ENCODE measurements at regions not wholly inside any gene's neighbourhood (a gene's known extent, or its start where the extent isn't known, plus 50 kb on each side); places are given as distances from the start of the nearest gene placed in this dataset.

- intact Hi-C loops (cut with DNase I): no loop called here
- DNase-seq: no peak
Measured at GRCh38 chr2:146532509-146533147, 1312.2 kb upstream of the ACVR2A start.

GRCh38 chr2:146532009-146532408, 1312.8 kb upstream of the ACVR2A start:
- intact Hi-C loops (cut with DNase I): no loop called here
- no peak for DNase-seq

- intact Hi-C loops (cut with DNase I): no loop called here
- DNase-seq: no peak
Measured at GRCh38 chr2:146530886-146531285, 1313.9 kb upstream of the ACVR2A start.

- intact Hi-C loops (cut with DNase I): no loop called here
- DNase-seq: no peak
Measured at GRCh38 chr2:146527166-146527565, 1317.7 kb upstream of the ACVR2A start.

GRCh38 chr2:146523196-146523595, 1321.6 kb upstream of the ACVR2A start:
- DNase-seq: no peak
- intact Hi-C loops (cut with DNase I): no loop called here

- intact Hi-C loops (cut with DNase I): no loop called here
Measured at GRCh38 chr2:146506851-146507250, 1338.0 kb upstream of the ACVR2A start.

GRCh38 chr2:146503366-146503765, 1341.5 kb upstream of the ACVR2A start:
- no peak for DNase-seq
- intact Hi-C loops (cut with DNase I): no loop called here

More at GRCh38 chr2:146506851-146507250, 1338.0 kb upstream of the ACVR2A start:
- DNase-seq: no peak

- intact Hi-C loops (cut with DNase I): no loop called here
- no peak for DNase-seq
Measured at GRCh38 chr2:146496248-146496647, 1348.6 kb upstream of the ACVR2A start.

GRCh38 chr2:146489386-146489785, 1355.4 kb upstream of the ACVR2A start:
- no peak for DNase-seq
- intact Hi-C loops (cut with DNase I): no loop called here

GRCh38 chr2:146481629-146482028, 1363.2 kb upstream of the ACVR2A start:
- intact Hi-C loops (cut with DNase I): no loop called here
- DNase-seq: no peak

- no peak for DNase-seq
- intact Hi-C loops (cut with DNase I): no loop called here
Measured at GRCh38 chr2:146477383-146477782, 1367.4 kb upstream of the ACVR2A start.

GRCh38 chr2:146468578-146468977, 1376.3 kb upstream of the ACVR2A start:
- intact Hi-C loops (cut with DNase I): no loop called here
- DNase-seq: no peak

GRCh38 chr2:146467425-146467824, 1377.4 kb upstream of the ACVR2A start:
- no peak for DNase-seq
- intact Hi-C loops (cut with DNase I): no loop called here

- no peak for DNase-seq
- intact Hi-C loops (cut with DNase I): no loop called here
Measured at GRCh38 chr2:146465460-146465859, 1379.4 kb upstream of the ACVR2A start.

GRCh38 chr2:146461068-146461467, 1383.8 kb upstream of the ACVR2A start:
- DNase-seq: no peak
- intact Hi-C loops (cut with DNase I): no loop called here

GRCh38 chr2:146458585-146458984, 1386.2 kb upstream of the ACVR2A start:
- intact Hi-C loops (cut with DNase I): no loop called here
- no peak for DNase-seq

GRCh38 chr2:146457221-146457620, 1387.6 kb upstream of the ACVR2A start:
- intact Hi-C loops (cut with DNase I): no loop called here
- no peak for DNase-seq

GRCh38 chr2:146455325-146455724, 1389.5 kb upstream of the ACVR2A start:
- intact Hi-C loops (cut with DNase I): no loop called here

GRCh38 chr2:146451972-146452371, 1392.9 kb upstream of the ACVR2A start:
- intact Hi-C loops (cut with DNase I): no loop called here
- DNase-seq: no peak

More at GRCh38 chr2:146455325-146455724, 1389.5 kb upstream of the ACVR2A start:
- DNase-seq: no peak

- intact Hi-C loops (cut with DNase I): no loop called here
- DNase-seq: no peak
Measured at GRCh38 chr2:146450131-146450530, 1394.7 kb upstream of the ACVR2A start.

- DNase-seq: no peak
- intact Hi-C loops (cut with DNase I): no loop called here
Measured at GRCh38 chr2:146444987-146445386, 1399.8 kb upstream of the ACVR2A start.

- intact Hi-C loops (cut with DNase I): no loop called here
- DNase-seq: no peak
Measured at GRCh38 chr2:146444085-146444484, 1400.7 kb upstream of the ACVR2A start.

Measured in head of caudate nucleus (tissue), 42 donors.